HG02885 (cell line): ENCODE measurements at regions not wholly inside any gene's neighbourhood (a gene's known extent, or its start where the extent isn't known, plus 50 kb on each side); places are given as distances from the start of the nearest gene placed in this dataset.

Experiments used
- ATAC-seq: cut with Tn5 transposase; IDR thresholded peaks from one replicate; pipeline ENCODE4 v1.9.1; 2021; ENCODE audit warnings: mild to moderate bottlenecking; ENCODE audit not compliant: unreplicated experiment, poor library complexity

- no peak for ATAC-seq
These were observed 55.1 kb upstream of the LAMA2 start for GRCh38 chr6:128827675-128828464.

GRCh38 chr6:128826606-128827005 is 56.3 kb upstream of the LAMA2 start:
- no peak for ATAC-seq

GRCh38 chr6:128822271-128822670 is 60.7 kb upstream of the LAMA2 start:
- ATAC-seq, result no peak

GRCh38 chr6:128821116-128821515 is 61.8 kb upstream of the LAMA2 start:
- no peak for ATAC-seq

GRCh38 chr6:128808856-128809255 is 74.1 kb upstream of the LAMA2 start:
- no peak for ATAC-seq

- ATAC-seq, result peak; percentile 68
These were observed 75.4 kb upstream of the LAMA2 start for GRCh38 chr6:128807577-128807976.

- ATAC-seq, result no peak
These were observed 76.7 kb upstream of the LAMA2 start for GRCh38 chr6:128806261-128806660.

- ATAC-seq, result no peak
These were observed 79.0 kb upstream of the LAMA2 start for GRCh38 chr6:128803911-128804310.

GRCh38 chr6:128801621-128802020 is 81.3 kb upstream of the LAMA2 start:
- no peak for ATAC-seq

GRCh38 chr6:128784266-128784665 is 98.7 kb upstream of the LAMA2 start:
- no peak for ATAC-seq

- no peak for ATAC-seq
These were observed 114.8 kb upstream of the LAMA2 start for GRCh38 chr6:128768187-128768586.

GRCh38 chr6:128767705-128768104 is 115.2 kb upstream of the LAMA2 start:
- no peak for ATAC-seq

- ATAC-seq, result no peak
These were observed 115.8 kb upstream of the LAMA2 start for GRCh38 chr6:128767150-128767549.

- peak; percentile 48 for ATAC-seq
These were observed 119.2 kb upstream of the LAMA2 start for GRCh38 chr6:128763599-128764300.

- ATAC-seq, result no peak
These were observed 123.0 kb upstream of the LAMA2 start for GRCh38 chr6:128759901-128760300.

- ATAC-seq, result no peak
These were observed 123.5 kb upstream of the LAMA2 start for GRCh38 chr6:128759447-128759846.

- no peak for ATAC-seq
These were observed 125.0 kb upstream of the LAMA2 start for GRCh38 chr6:128757961-128758360.

- ATAC-seq, result peak; percentile 95
These were observed 128.2 kb upstream of the LAMA2 start for GRCh38 chr6:128754658-128755256.

- ATAC-seq, result no peak
These were observed 138.8 kb upstream of the LAMA2 start for GRCh38 chr6:128743974-128744765.

GRCh38 chr6:128742900-128743299 is 140.0 kb upstream of the LAMA2 start:
- no peak for ATAC-seq

GRCh38 chr6:128740951-128741350 is 142.0 kb upstream of the LAMA2 start:
- ATAC-seq, result no peak
